Muscle layer of colon (tissue), 2 donors: ENCODE measurements at regions not wholly inside any gene's neighbourhood (a gene's known extent, or its start where the extent isn't known, plus 50 kb on each side); places are given as distances from the start of the nearest gene placed in this dataset.
"Not testable (repeated sequence)": the region's sequence is repeated elsewhere in the genome, so short reads cannot be mapped to it uniquely, and the experiment has no call there.

Experiments used
- H3K27ac ChIP-seq: one replicate; pipeline ENCODE4 v1.7.0; 2013; ENCODE audit warnings: low read depth, mild to moderate bottlenecking, low read length, moderate library complexity
- H3K27me3 ChIP-seq, 2 donors: one replicate each; pipeline ENCODE4 v1.7.0; 2013; ENCODE audit warnings: low read length in 2 of 2, mild to moderate bottlenecking in 2 of 2; ENCODE audit not compliant: insufficient read depth in 2 of 2, control insufficient read depth in 1 of 2
- H3K36me3 ChIP-seq: one replicate; pipeline ENCODE4 v1.7.0; 2013; ENCODE audit warnings: mild to moderate bottlenecking, low read length; ENCODE audit not compliant: insufficient read depth
- H3K4me1 ChIP-seq: one replicate; pipeline ENCODE4 v1.7.0; 2013; ENCODE audit warnings: mild to moderate bottlenecking, low read length; ENCODE audit not compliant: insufficient read depth
- H3K4me3 ChIP-seq, 2 donors: one replicate each; pipeline ENCODE4 v1.7.0; 2013; ENCODE audit warnings: low read length in 2 of 2, low read depth in 1 of 2, mild to moderate bottlenecking in 1 of 2, moderate library complexity in 1 of 2
- H3K9ac ChIP-seq: one replicate; pipeline ENCODE4 v1.7.0; 2013; ENCODE audit warnings: low read length
- H3K9me3 ChIP-seq: one replicate; pipeline ENCODE4 v1.7.0; 2013; ENCODE audit warnings: mild to moderate bottlenecking, low read length
- donor health status: abdominal sarcoma.
- donor health status: Adenocarcinoma of cecum.

- H3K27me3 ChIP-seq, result no peaks in the 10 kb centered on the region
- H3K36me3 ChIP-seq, result no peaks in the 10 kb centered on the region
- no peaks in the 10 kb centered on the region for H3K9me3 ChIP-seq
- no peak overlapping the region for H3K27ac ChIP-seq
- no peak overlapping the region for H3K4me3 ChIP-seq
- no peaks in the 10 kb centered on the region for H3K4me1 ChIP-seq
- H3K9ac ChIP-seq, result no peak overlapping the region
Measured at GRCh38 chr17:71558901-71559300, 561.9 kb upstream of the SOX9 start.

- H3K4me1 ChIP-seq, result no peaks in the 10 kb centered on the region
- no peak overlapping the region for H3K27ac ChIP-seq
- no peak overlapping the region for H3K9ac ChIP-seq
- no peak overlapping the region for H3K4me3 ChIP-seq
- H3K9me3 ChIP-seq, result no peaks in the 10 kb centered on the region
- no peaks in the 10 kb centered on the region for H3K27me3 ChIP-seq
- no peaks in the 10 kb centered on the region for H3K36me3 ChIP-seq
Measured at GRCh38 chr17:71572343-71572742, 548.5 kb upstream of the SOX9 start.

GRCh38 chr17:71578446-71578845, 542.4 kb upstream of the SOX9 start:
- Histone ChIP-seq H3K27me3 (no peaks in the 10 kb centered on the region), H3K27ac (no peak overlapping the region), H3K9me3 (no peaks in the 10 kb centered on the region), H3K9ac (no peak overlapping the region), H3K4me3 (no peak overlapping the region), H3K4me1 (no peaks in the 10 kb centered on the region), H3K36me3 (no peaks in the 10 kb centered on the region)

GRCh38 chr17:71580220-71580619, 540.6 kb upstream of the SOX9 start:
- Histone ChIP-seq H3K9me3 (no peaks in the 10 kb centered on the region), H3K4me3 (no peak overlapping the region), H3K27me3 (no peaks in the 10 kb centered on the region), H3K4me1 (no peaks in the 10 kb centered on the region), H3K9ac (no peak overlapping the region), H3K36me3 (no peaks in the 10 kb centered on the region), H3K27ac (no peak overlapping the region)

- Histone ChIP-seq H3K27ac (no peak overlapping the region), H3K4me1 (no peaks in the 10 kb centered on the region), H3K27me3 (no peaks in the 10 kb centered on the region), H3K4me3 (no peak overlapping the region), H3K9ac (no peak overlapping the region), H3K9me3 (no peaks in the 10 kb centered on the region), H3K36me3 (no peaks in the 10 kb centered on the region)
Measured at GRCh38 chr17:71585540-71585939, 535.3 kb upstream of the SOX9 start.

- Histone ChIP-seq H3K4me1 (no peaks in the 10 kb centered on the region), H3K9me3 (no peaks in the 10 kb centered on the region), H3K27ac (no peak overlapping the region), H3K36me3 (no peaks in the 10 kb centered on the region), H3K27me3 (no peaks in the 10 kb centered on the region), H3K9ac (no peak overlapping the region), H3K4me3 (no peak overlapping the region)
Measured at GRCh38 chr17:71592431-71592830, 528.4 kb upstream of the SOX9 start.

GRCh38 chr17:71593078-71593477, 527.7 kb upstream of the SOX9 start:
- Histone ChIP-seq H3K27ac (no peak overlapping the region), H3K4me3 (no peak overlapping the region), H3K9me3 (no peaks in the 10 kb centered on the region)

GRCh38 chr17:71599583-71599982, 521.2 kb upstream of the SOX9 start:
- not testable (repeated sequence) for H3K4me3 ChIP-seq, H3K27me3 ChIP-seq, H3K27ac ChIP-seq, H3K9ac ChIP-seq, H3K36me3 ChIP-seq, H3K9me3 ChIP-seq
- H3K4me1 ChIP-seq, result peaks cover 11% of the 10 kb centered on the region

More at GRCh38 chr17:71593078-71593477, 527.7 kb upstream of the SOX9 start:
- Histone ChIP-seq H3K36me3 (no peaks in the 10 kb centered on the region), H3K27me3 (no peaks in the 10 kb centered on the region), H3K4me1 (no peaks in the 10 kb centered on the region), H3K9ac (no peak overlapping the region)

- Histone ChIP-seq H3K36me3 (no peaks in the 10 kb centered on the region), H3K27me3 (no peaks in the 10 kb centered on the region), H3K4me1 (peaks cover 11% of the 10 kb centered on the region), H3K4me3 (no peak overlapping the region), H3K27ac (no peak overlapping the region), H3K9ac (no peak overlapping the region), H3K9me3 (no peaks in the 10 kb centered on the region)
Measured at GRCh38 chr17:71600137-71600789, 520.6 kb upstream of the SOX9 start.

- H3K4me3 ChIP-seq, result no peak overlapping the region
- H3K9ac ChIP-seq, result no peak overlapping the region
- H3K27me3 ChIP-seq, result no peaks in the 10 kb centered on the region
- H3K27ac ChIP-seq, result no peak overlapping the region
- no peaks in the 10 kb centered on the region for H3K9me3 ChIP-seq
- H3K4me1 ChIP-seq, result peaks cover 11% of the 10 kb centered on the region
- no peaks in the 10 kb centered on the region for H3K36me3 ChIP-seq
Measured at GRCh38 chr17:71601894-71602504, 518.8 kb upstream of the SOX9 start.

GRCh38 chr17:71613996-71614395, 506.8 kb upstream of the SOX9 start:
- H3K4me1 ChIP-seq, result no peaks in the 10 kb centered on the region
- no peak overlapping the region for H3K9ac ChIP-seq
- H3K36me3 ChIP-seq, result no peaks in the 10 kb centered on the region
- H3K4me3 ChIP-seq, result no peak overlapping the region
- no peaks in the 10 kb centered on the region for H3K9me3 ChIP-seq
- no peaks in the 10 kb centered on the region for H3K27me3 ChIP-seq
- no peak overlapping the region for H3K27ac ChIP-seq

GRCh38 chr17:71615820-71616219, 505.0 kb upstream of the SOX9 start:
- Histone ChIP-seq H3K9ac (no peak overlapping the region), H3K27me3 (no peaks in the 10 kb centered on the region), H3K4me1 (no peaks in the 10 kb centered on the region), H3K27ac (no peak overlapping the region), H3K4me3 (no peak overlapping the region), H3K36me3 (no peaks in the 10 kb centered on the region), H3K9me3 (no peaks in the 10 kb centered on the region)
